Neural cell (in vitro differentiated cells): ENCODE measurements at regions not wholly inside any gene's neighbourhood (a gene's known extent, or its start where the extent isn't known, plus 50 kb on each side); places are given as distances from the start of the nearest gene placed in this dataset.

Experiments used
- EP300 ChIP-seq: fragments of 450-650 bp; conservative IDR thresholded peaks from 2 replicates; pipeline ENCODE4 v1.6.1; 2014; ENCODE audit warnings: antibody characterized with exemption, mild to moderate bottlenecking, moderate library complexity; ENCODE audit not compliant: poor library complexity, severe bottlenecking
- EZH2 ChIP-seq: fragments of 200-600, 300-800 bp; shearing (Covaris generic), sonication (generic); IDR thresholded peaks from 2 replicates; pipeline ENCODE4 v1.6.1; 2014; ENCODE audit warnings: antibody characterized with exemption, low read length, borderline replicate concordance, mild to moderate bottlenecking; ENCODE audit not compliant: insufficient read depth, poor library complexity, severe bottlenecking
- POLR2AphosphoS5 ChIP-seq: IDR thresholded peaks from 2 replicates; pipeline ENCODE4 v1.6.1; 2012
- RAD21 ChIP-seq: fragments of 450-650 bp; conservative IDR thresholded peaks from 2 replicates; pipeline ENCODE4 v1.6.1; 2014; ENCODE audit warnings: antibody characterized with exemption, mild to moderate bottlenecking, moderate library complexity
- TAF1 ChIP-seq: IDR thresholded peaks from 2 replicates; pipeline ENCODE4 v1.6.1; 2012; ENCODE audit warnings: low read depth
- TF ChIP-seq, protein P1 (sequence below): fragments of 450-650 bp; IDR thresholded peaks from 2 replicates; pipeline ENCODE4 v1.5.1; 2014; ENCODE audit warnings: antibody characterized with exemption, mild to moderate bottlenecking, moderate library complexity; ENCODE audit not compliant: poor library complexity, severe bottlenecking
- TF ChIP-seq, protein P2 (sequence below): IDR thresholded peaks from 2 replicates; pipeline ENCODE4 v1.6.1; 2012; ENCODE audit warnings: borderline replicate concordance

DNA sequence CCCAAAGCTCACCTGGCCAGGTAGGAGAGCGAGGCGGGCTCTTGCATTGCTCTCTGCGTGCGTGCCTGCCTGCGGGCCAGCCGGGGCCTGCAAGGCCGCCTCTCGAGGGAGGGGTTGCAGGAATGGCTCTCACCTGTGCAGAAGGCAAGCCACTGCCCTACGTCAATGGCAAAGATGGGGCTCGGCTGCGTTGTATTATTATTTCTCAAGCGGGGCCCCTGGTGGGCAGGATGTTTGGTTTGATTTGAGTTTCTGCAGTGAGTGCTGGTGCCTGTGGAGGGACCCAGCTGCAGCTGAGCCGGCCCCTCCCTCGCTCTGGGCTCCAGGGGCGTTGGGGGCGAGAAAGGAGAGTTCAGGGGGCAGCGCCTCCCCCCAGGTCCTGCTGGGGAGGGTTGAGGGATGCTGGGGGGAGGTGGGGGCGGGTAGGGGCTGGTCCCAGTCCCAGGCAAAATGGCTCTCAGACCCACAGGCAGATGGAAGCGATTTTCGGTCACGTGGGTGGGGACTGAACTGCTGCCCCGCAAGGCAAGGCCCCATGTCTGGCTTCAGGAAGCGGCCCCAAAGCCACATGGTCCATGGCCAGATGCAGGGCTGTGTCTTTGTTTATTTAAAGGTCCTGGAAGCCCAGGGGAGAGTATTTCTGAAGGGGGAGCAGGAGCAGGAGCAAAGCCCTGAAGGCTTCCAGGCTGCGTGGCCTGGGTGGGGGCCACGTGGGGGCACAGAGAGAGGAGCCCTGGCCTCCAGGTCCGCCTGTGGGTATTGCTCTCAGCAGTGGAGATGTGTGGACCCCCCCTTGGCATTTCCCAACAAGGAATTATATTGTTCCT, 338.8 kb downstream of the SEC14L1 start:
- TF ChIP-seq, protein P1, sequence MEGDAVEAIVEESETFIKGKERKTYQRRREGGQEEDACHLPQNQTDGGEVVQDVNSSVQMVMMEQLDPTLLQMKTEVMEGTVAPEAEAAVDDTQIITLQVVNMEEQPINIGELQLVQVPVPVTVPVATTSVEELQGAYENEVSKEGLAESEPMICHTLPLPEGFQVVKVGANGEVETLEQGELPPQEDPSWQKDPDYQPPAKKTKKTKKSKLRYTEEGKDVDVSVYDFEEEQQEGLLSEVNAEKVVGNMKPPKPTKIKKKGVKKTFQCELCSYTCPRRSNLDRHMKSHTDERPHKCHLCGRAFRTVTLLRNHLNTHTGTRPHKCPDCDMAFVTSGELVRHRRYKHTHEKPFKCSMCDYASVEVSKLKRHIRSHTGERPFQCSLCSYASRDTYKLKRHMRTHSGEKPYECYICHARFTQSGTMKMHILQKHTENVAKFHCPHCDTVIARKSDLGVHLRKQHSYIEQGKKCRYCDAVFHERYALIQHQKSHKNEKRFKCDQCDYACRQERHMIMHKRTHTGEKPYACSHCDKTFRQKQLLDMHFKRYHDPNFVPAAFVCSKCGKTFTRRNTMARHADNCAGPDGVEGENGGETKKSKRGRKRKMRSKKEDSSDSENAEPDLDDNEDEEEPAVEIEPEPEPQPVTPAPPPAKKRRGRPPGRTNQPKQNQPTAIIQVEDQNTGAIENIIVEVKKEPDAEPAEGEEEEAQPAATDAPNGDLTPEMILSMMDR, result no peak
- TF ChIP-seq, protein P2, sequence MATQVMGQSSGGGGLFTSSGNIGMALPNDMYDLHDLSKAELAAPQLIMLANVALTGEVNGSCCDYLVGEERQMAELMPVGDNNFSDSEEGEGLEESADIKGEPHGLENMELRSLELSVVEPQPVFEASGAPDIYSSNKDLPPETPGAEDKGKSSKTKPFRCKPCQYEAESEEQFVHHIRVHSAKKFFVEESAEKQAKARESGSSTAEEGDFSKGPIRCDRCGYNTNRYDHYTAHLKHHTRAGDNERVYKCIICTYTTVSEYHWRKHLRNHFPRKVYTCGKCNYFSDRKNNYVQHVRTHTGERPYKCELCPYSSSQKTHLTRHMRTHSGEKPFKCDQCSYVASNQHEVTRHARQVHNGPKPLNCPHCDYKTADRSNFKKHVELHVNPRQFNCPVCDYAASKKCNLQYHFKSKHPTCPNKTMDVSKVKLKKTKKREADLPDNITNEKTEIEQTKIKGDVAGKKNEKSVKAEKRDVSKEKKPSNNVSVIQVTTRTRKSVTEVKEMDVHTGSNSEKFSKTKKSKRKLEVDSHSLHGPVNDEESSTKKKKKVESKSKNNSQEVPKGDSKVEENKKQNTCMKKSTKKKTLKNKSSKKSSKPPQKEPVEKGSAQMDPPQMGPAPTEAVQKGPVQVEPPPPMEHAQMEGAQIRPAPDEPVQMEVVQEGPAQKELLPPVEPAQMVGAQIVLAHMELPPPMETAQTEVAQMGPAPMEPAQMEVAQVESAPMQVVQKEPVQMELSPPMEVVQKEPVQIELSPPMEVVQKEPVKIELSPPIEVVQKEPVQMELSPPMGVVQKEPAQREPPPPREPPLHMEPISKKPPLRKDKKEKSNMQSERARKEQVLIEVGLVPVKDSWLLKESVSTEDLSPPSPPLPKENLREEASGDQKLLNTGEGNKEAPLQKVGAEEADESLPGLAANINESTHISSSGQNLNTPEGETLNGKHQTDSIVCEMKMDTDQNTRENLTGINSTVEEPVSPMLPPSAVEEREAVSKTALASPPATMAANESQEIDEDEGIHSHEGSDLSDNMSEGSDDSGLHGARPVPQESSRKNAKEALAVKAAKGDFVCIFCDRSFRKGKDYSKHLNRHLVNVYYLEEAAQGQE, result no peak
- TF ChIP-seq RAD21 (no peak), TAF1 (no peak), POLR2AphosphoS5 (no peak), EZH2 (no peak), EP300 (no peak)
